Endodermal cell (in vitro differentiated cells): ENCODE measurements at regions not wholly inside any gene's neighbourhood (a gene's known extent, or its start where the extent isn't known, plus 50 kb on each side); places are given as distances from the start of the nearest gene placed in this dataset.

Experiments used
- DNase-seq: peaks from one replicate; pipeline ENCODE4 v3.0.0-alpha.2; 2017
- H3K27ac ChIP-seq: 2 replicates; pipeline ENCODE4 v1.5.1; 2013; ENCODE audit warnings: mild to moderate bottlenecking, low read depth, low read length, moderate library complexity
- H3K27me3 ChIP-seq: 2 replicates; pipeline ENCODE4 v1.6.1; 2013; ENCODE audit warnings: mild to moderate bottlenecking, low read length, moderate library complexity; ENCODE audit not compliant: insufficient read depth, control insufficient read depth, poor library complexity, severe bottlenecking
- H3K36me3 ChIP-seq: 2 replicates; pipeline ENCODE4 v1.7.0; 2013; ENCODE audit warnings: mild to moderate bottlenecking, low read length, moderate library complexity; ENCODE audit not compliant: control insufficient read depth, insufficient read depth
- H3K4me1 ChIP-seq: one replicate; pipeline ENCODE4 v1.7.0; 2013; ENCODE audit warnings: low read length; ENCODE audit not compliant: control insufficient read depth, insufficient read depth
- H3K4me3 ChIP-seq: 2 replicates; pipeline ENCODE4 v1.5.1; 2013; ENCODE audit warnings: mild to moderate bottlenecking, low read length, moderate library complexity
- H3K9ac ChIP-seq: 2 replicates; pipeline ENCODE4 v1.6.1; 2013; ENCODE audit warnings: mild to moderate bottlenecking, low read length, moderate library complexity; ENCODE audit not compliant: poor library complexity, severe bottlenecking; ENCODE audit errors: extremely low read depth
- H3K9me3 ChIP-seq: 2 replicates; pipeline ENCODE4 v1.6.1; 2013; ENCODE audit warnings: mild to moderate bottlenecking, low read length, moderate library complexity; ENCODE audit not compliant: control insufficient read depth
- H3K27ac Mint-ChIP-seq: 2 replicates; pipeline ENCODE4 v1.8.0; 2020; ENCODE audit warnings: mixed read lengths
- H3K27me3 Mint-ChIP-seq: 2 replicates; pipeline ENCODE4 v1.8.0; 2021; ENCODE audit warnings: mild to moderate bottlenecking, mixed read lengths; ENCODE audit not compliant: insufficient read depth
- H3K36me3 Mint-ChIP-seq: 2 replicates; pipeline ENCODE4 v1.8.0; 2020; ENCODE audit warnings: low read depth, mixed read lengths
- H3K4me1 Mint-ChIP-seq: 2 replicates; pipeline ENCODE4 v1.8.0; 2020; ENCODE audit warnings: mixed read lengths
- H3K4me3 Mint-ChIP-seq: 2 replicates; pipeline ENCODE4 v1.8.0; 2020; ENCODE audit warnings: mild to moderate bottlenecking, moderate library complexity, mixed read lengths
- H3K9me3 Mint-ChIP-seq: 2 replicates; pipeline ENCODE4 v1.8.0; 2020; ENCODE audit warnings: mild to moderate bottlenecking, mixed read lengths
- CTCF ChIP-seq: fragments of 200-600 bp; sonication (generic); conservative IDR thresholded peaks from 2 replicates; pipeline ENCODE4 v1.5.0; 2021; ENCODE audit warnings: antibody characterized with exemption, mild to moderate bottlenecking
- WGBS, 2 experiments: methylation state at CpG; one replicate each; pipeline versions ENCODE4 v1.1.5 to v1.1.7; 2013; ENCODE audit warnings: missing lambda C conversion rate in 2 of 2, mixed read lengths in 1 of 2; ENCODE audit not compliant: insufficient coverage in 1 of 2, insufficient read length in 1 of 2; 5-methylcytosine and 5-hydroxymethylcytosine counted together

GRCh38 chr12:69141074-69141473 lies 98.3 kb upstream of the CPSF6 start:
- WGBS, 2 experiments = 50% methylated on average over 1 of the region's 2 CpGs; no CpG with 5 or more reads in 1 of the 2 experiments
- Mint-ChIP-seq H3K4me1 (no peaks in the 10 kb centered on the region), H3K4me3 (no peak overlapping the region), H3K9me3 (peaks cover 54% of the 10 kb centered on the region), H3K27me3 (no peaks in the 10 kb centered on the region), H3K36me3 (no peaks in the 10 kb centered on the region), H3K27ac (no peak overlapping the region)
- H3K9me3 ChIP-seq = peaks cover 43% of the 10 kb centered on the region
- H3K4me3 ChIP-seq = peak overlapping the region; percentile 2
- H3K9ac ChIP-seq = no peak overlapping the region
- DNase-seq = no peak
- H3K27ac ChIP-seq = no peak overlapping the region
- H3K4me1 ChIP-seq = no peaks in the 10 kb centered on the region
- H3K36me3 ChIP-seq = no peaks in the 10 kb centered on the region
- H3K27me3 ChIP-seq = no peaks in the 10 kb centered on the region
- TF ChIP-seq CTCF = no peak

DNA sequence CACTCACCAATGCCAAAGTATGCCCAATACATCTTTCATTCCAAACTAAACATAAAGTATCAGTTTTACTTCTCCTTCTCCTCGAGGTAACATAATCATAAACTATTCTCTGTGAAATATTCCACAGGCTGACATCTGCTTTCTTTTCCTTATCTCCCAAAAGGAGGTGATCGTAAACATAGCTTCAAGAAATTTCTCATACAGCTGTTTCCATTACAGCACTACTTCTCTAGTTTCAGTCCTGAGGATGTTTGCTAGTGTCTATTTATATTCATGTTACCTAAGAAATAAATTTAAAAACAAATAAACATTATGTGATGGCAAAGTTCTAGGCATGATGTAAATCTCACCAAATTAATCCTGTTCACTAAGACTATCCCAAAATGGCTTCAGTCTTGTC lies 90.1 kb upstream of the CPSF6 start:
- no peak overlapping the region for H3K9ac ChIP-seq
- WGBS, 2 experiments = 78 to 100% methylated on average over 2 of the region's 2 CpGs
- no peaks in the 10 kb centered on the region for H3K9me3 ChIP-seq
- H3K36me3 Mint-ChIP-seq = no peaks in the 10 kb centered on the region
- no peaks in the 10 kb centered on the region for H3K9me3 Mint-ChIP-seq
- no peaks in the 10 kb centered on the region for H3K4me1 ChIP-seq
- H3K4me3 Mint-ChIP-seq = no peak overlapping the region
- H3K27me3 Mint-ChIP-seq = no peaks in the 10 kb centered on the region
- H3K27ac Mint-ChIP-seq = no peak overlapping the region
- H3K36me3 ChIP-seq = no peaks in the 10 kb centered on the region
- no peak overlapping the region for H3K27ac ChIP-seq
- H3K27me3 ChIP-seq = no peaks in the 10 kb centered on the region
- TF ChIP-seq CTCF = no peak
- H3K4me1 Mint-ChIP-seq = peaks cover 12% of the 10 kb centered on the region
- no peak for DNase-seq
- no peak overlapping the region for H3K4me3 ChIP-seq

DNA sequence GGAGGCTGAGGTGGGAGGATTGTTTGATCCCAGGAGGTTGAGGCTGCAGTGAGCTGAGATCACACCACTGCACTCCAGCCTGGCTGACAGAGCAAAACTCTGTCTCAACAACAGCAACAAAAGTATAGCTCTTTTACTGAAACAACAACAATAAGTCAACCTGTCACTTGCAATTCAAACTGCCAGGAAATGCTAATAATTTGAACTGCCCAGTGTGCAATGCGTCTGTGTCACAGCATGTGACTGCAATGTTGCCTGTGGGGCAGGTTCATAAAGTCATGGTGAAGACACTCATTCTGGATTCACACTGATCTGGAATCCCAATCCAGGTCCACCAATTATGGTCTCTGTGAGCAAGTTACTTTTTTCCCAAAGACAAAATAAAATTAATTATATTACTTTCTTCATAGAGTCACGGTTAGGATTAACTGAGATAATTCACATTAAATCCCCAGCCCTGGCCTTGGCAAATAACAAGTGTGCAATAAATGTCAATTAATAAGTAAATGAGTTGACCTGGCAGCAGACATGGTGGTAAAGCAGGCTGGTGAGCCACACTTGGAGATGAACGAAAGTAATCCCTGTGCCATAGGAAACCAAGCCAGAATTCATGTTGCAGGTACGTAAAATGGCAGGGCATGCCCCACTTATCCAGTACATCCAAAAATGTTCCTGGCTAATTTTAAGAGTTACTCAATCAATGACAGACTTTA lies 89.1 kb upstream of the CPSF6 start:
- H3K9ac ChIP-seq = no peak overlapping the region
- H3K36me3 Mint-ChIP-seq = no peaks in the 10 kb centered on the region
- no peaks in the 10 kb centered on the region for H3K27me3 Mint-ChIP-seq
- H3K27me3 ChIP-seq = no peaks in the 10 kb centered on the region
- H3K4me3 ChIP-seq = no peak overlapping the region
- TF ChIP-seq CTCF = no peak
- no peaks in the 10 kb centered on the region for H3K9me3 ChIP-seq
- WGBS, 2 experiments = 86 to 96% methylated on average over 3 to 4 of the region's 4 CpGs
- H3K27ac ChIP-seq = no peak overlapping the region
- no peak overlapping the region for H3K27ac Mint-ChIP-seq
- no peak for DNase-seq
- H3K36me3 ChIP-seq = no peaks in the 10 kb centered on the region
- H3K9me3 Mint-ChIP-seq = no peaks in the 10 kb centered on the region
- H3K4me1 Mint-ChIP-seq = peaks cover 12% of the 10 kb centered on the region
- no peak overlapping the region for H3K4me3 Mint-ChIP-seq
- H3K4me1 ChIP-seq = no peaks in the 10 kb centered on the region
